Common myeloid progenitor, CD34-positive (primary cell): ENCODE measurements at regions not wholly inside any gene's neighbourhood (a gene's known extent, or its start where the extent isn't known, plus 50 kb on each side); places are given as distances from the start of the nearest gene placed in this dataset.

ENCODE experiments used
- CTCF ChIA-PET: fragments of 350-600 bp; sonication (Branson Sonifier 250); formaldehyde crosslinking; loops from one replicate; lab custom pipeline; 2021; ENCODE audit warnings: antibody characterized with exemption; lab: Charles Lee
- POLR2A ChIA-PET: fragments of 350-600 bp; sonication (Branson Sonifier 250); formaldehyde crosslinking; loops from one replicate; lab custom pipeline; 2021; ENCODE audit warnings: antibody characterized with exemption; lab: Charles Lee
- DNase-seq, 3 donors: peaks; one replicate each; pipeline versions ENCODE4 v3.0.0 to v3.0.0-alpha.2; 2013
- H3K27ac ChIP-seq, 2 experiments: 1 replicate in 1 of 2; 2 replicates in 1 of 2; pipeline ENCODE4 v1.7.0; 2013; ENCODE audit warnings: inconsistent platforms in 2 of 2, low read length in 2 of 2, mild to moderate bottlenecking in 2 of 2, low read depth in 1 of 2, moderate library complexity in 1 of 2; ENCODE audit not compliant: severe bottlenecking in 2 of 2, insufficient read depth in 1 of 2, poor library complexity in 1 of 2
- H3K27me3 ChIP-seq, 5 experiments: replicated peaks in 2 of 5; 1 replicate in 3 of 5; 2 replicates in 2 of 5; pipeline versions ENCODE4 v1.6.1 to v1.7.0; 2013; ENCODE audit warnings: low read length in 4 of 5, mild to moderate bottlenecking in 2 of 5, moderate library complexity in 2 of 5, inconsistent platforms in 1 of 5; ENCODE audit not compliant: insufficient read depth in 5 of 5, control insufficient read depth in 4 of 5
- H3K36me3 ChIP-seq, 4 experiments: 1 replicate in 2 of 4; 2 replicates in 2 of 4; pipeline versions ENCODE4 v1.6.1 to v1.7.0; 2013; ENCODE audit warnings: low read length in 3 of 4, control low read depth in 1 of 4, mild to moderate bottlenecking in 1 of 4; ENCODE audit not compliant: control insufficient read depth in 4 of 4, insufficient read depth in 4 of 4
- H3K4me1 ChIP-seq, 4 experiments: 1 replicate in 3 of 4; 2 replicates in 1 of 4; pipeline versions ENCODE4 v1.6.1 to v1.7.1; 2013; ENCODE audit warnings: low read length in 3 of 4, mild to moderate bottlenecking in 3 of 4, control low read depth in 1 of 4, inconsistent platforms in 1 of 4, moderate library complexity in 1 of 4; ENCODE audit not compliant: control insufficient read depth in 4 of 4, insufficient read depth in 4 of 4; ENCODE audit errors: control extremely low read depth in 1 of 4
- H3K4me3 ChIP-seq, 7 experiments: 1 replicate in 4 of 7; 2 replicates in 3 of 7; pipeline versions ENCODE4 v1.5.1 to v1.7.0; 2013; ENCODE audit warnings: mild to moderate bottlenecking in 7 of 7, low read length in 6 of 7, moderate library complexity in 6 of 7, inconsistent platforms in 2 of 7, low read depth in 2 of 7, control low read depth in 1 of 7; ENCODE audit not compliant: insufficient read depth in 4 of 7, control insufficient read depth in 1 of 7; ENCODE audit errors: extremely low read depth in 1 of 7
- H3K9me3 ChIP-seq, 5 experiments: 1 replicate in 4 of 5; 2 replicates in 1 of 5; pipeline versions ENCODE4 v1.6.1 to v1.7.1; 2013; ENCODE audit warnings: low read length in 4 of 5, mild to moderate bottlenecking in 2 of 5, inconsistent platforms in 1 of 5, low read depth in 1 of 5, moderate library complexity in 1 of 5; ENCODE audit not compliant: control insufficient read depth in 4 of 5, insufficient read depth in 2 of 5; ENCODE audit errors: control extremely low read depth in 1 of 5
- WGBS: methylation state at CpG from one replicate; pipeline ENCODE4 v1.1.5; 2013; ENCODE audit not compliant: insufficient coverage; 5-methylcytosine and 5-hydroxymethylcytosine counted together

- Histone ChIP-seq H3K4me3 (no peak overlapping the region), H3K27me3 (no peaks in the 10 kb centered on the region), H3K36me3 (no peaks in the 10 kb centered on the region), H3K4me1 (no peaks in the 10 kb centered on the region), H3K27ac (no peak overlapping the region), H3K9me3 (peaks cover 0 to 6% (median 0%) of the 10 kb centered on the region in 5 experiments)
- POLR2A ChIA-PET = no interaction called here
- no peak for DNase-seq
- CTCF ChIA-PET = no interaction called here
- no CpG with 5 or more reads among the region's 1 CpG for WGBS
Observed at GRCh38 chr4:180694875-180695274, 1548.3 kb upstream of the TENM3 start.

- no peak overlapping the region for H3K27ac ChIP-seq
- no peak for DNase-seq
- H3K4me3 ChIP-seq = no peak overlapping the region
- no CpG with 5 or more reads among the region's 1 CpG for WGBS
- POLR2A ChIA-PET = no interaction called here
- H3K4me1 ChIP-seq = no peaks in the 10 kb centered on the region
- H3K36me3 ChIP-seq = no peaks in the 10 kb centered on the region
- H3K27me3 ChIP-seq = no peaks in the 10 kb centered on the region
- CTCF ChIA-PET = no interaction called here
- H3K9me3 ChIP-seq = peaks cover 0 to 6% (median 0%) of the 10 kb centered on the region in 5 experiments
Observed at GRCh38 chr4:180695851-180696250, 1547.4 kb upstream of the TENM3 start.

GRCh38 chr4:180696460-180697092, 1546.6 kb upstream of the TENM3 start:
- no peaks in the 10 kb centered on the region for H3K36me3 ChIP-seq
- POLR2A ChIA-PET = no interaction called here
- DNase-seq = no peak

GRCh38 chr4:180698550-180699195, 1544.5 kb upstream of the TENM3 start:
- H3K4me3 ChIP-seq = no peak overlapping the region
- no peaks in the 10 kb centered on the region for H3K27me3 ChIP-seq
- no peaks in the 10 kb centered on the region for H3K36me3 ChIP-seq
- no peaks in the 10 kb centered on the region for H3K4me1 ChIP-seq
- ChIA-PET CTCF (no interaction called here), POLR2A (no interaction called here)
- 94% methylated on average over 6 of the region's 12 CpGs for WGBS
- no peak overlapping the region for H3K27ac ChIP-seq
- no peak for DNase-seq
- peaks cover 0 to 3% (median 0%) of the 10 kb centered on the region in 5 experiments for H3K9me3 ChIP-seq

More at GRCh38 chr4:180696460-180697092, 1546.6 kb upstream of the TENM3 start:
- Histone ChIP-seq H3K4me1 (no peaks in the 10 kb centered on the region), H3K9me3 (peaks cover 0 to 6% (median 0%) of the 10 kb centered on the region in 5 experiments), H3K27ac (no peak overlapping the region), H3K4me3 (no peak overlapping the region), H3K27me3 (no peaks in the 10 kb centered on the region)
- CTCF ChIA-PET = no interaction called here
- 100% methylated on average over 1 of the region's 3 CpGs for WGBS

GRCh38 chr4:180706766-180707165, 1536.4 kb upstream of the TENM3 start:
- Histone ChIP-seq H3K4me1 (no peaks in the 10 kb centered on the region), H3K36me3 (no peaks in the 10 kb centered on the region), H3K9me3 (peaks cover 0 to 4% (median 3%) of the 10 kb centered on the region in 5 experiments), H3K4me3 (no peak overlapping the region), H3K27me3 (no peaks in the 10 kb centered on the region), H3K27ac (no peak overlapping the region)
- ChIA-PET POLR2A (no interaction called here), CTCF (no interaction called here)
- DNase-seq = no peak
- WGBS = 100% methylated on average over 1 of the region's 2 CpGs

GRCh38 chr4:180710628-180711337, 1532.4 kb upstream of the TENM3 start:
- Histone ChIP-seq H3K27ac (no peak overlapping the region), H3K36me3 (no peaks in the 10 kb centered on the region), H3K27me3 (no peaks in the 10 kb centered on the region), H3K4me3 (no peak overlapping the region), H3K9me3 (peaks cover 0 to 4% (median 3%) of the 10 kb centered on the region in 5 experiments), H3K4me1 (no peaks in the 10 kb centered on the region)
- 75% methylated on average over 4 of the region's 5 CpGs for whole genome bisulfite sequencing
- ChIA-PET CTCF (no interaction called here), POLR2A (no interaction called here)
- DNase-seq = no peak

GRCh38 chr4:180717451-180718033, 1525.7 kb upstream of the TENM3 start:
- ChIA-PET POLR2A (no interaction called here), CTCF (no interaction called here)
- no peaks in the 10 kb centered on the region for H3K27me3 ChIP-seq
- DNase-seq = no peak
- H3K9me3 ChIP-seq = peaks cover 0 to 2% (median 0%) of the 10 kb centered on the region in 5 experiments
- H3K27ac ChIP-seq = no peak overlapping the region
- WGBS = 52% methylated on average over 2 of the region's 4 CpGs
- H3K36me3 ChIP-seq = no peaks in the 10 kb centered on the region
- no peaks in the 10 kb centered on the region for H3K4me1 ChIP-seq
- no peak overlapping the region for H3K4me3 ChIP-seq
